Activated CD8-positive, alpha-beta memory T cell treated with anti-CD3 and anti-CD28 coated beads for 48 hours (primary cell): ENCODE measurements at regions not wholly inside any gene's neighbourhood (a gene's known extent, or its start where the extent isn't known, plus 50 kb on each side); places are given as distances from the start of the nearest gene placed in this dataset.
"Not testable (repeated sequence)": the region's sequence is repeated elsewhere in the genome, so short reads cannot be mapped to it uniquely, and the experiment has no call there.

ENCODE experiments used
- DNase-seq, 3 experiments: peaks; one replicate each; pipeline ENCODE4 v3.0.0-alpha.2; 2020; ENCODE audit warnings: low read depth in 2 of 3, low spot score in 2 of 3

DNA sequence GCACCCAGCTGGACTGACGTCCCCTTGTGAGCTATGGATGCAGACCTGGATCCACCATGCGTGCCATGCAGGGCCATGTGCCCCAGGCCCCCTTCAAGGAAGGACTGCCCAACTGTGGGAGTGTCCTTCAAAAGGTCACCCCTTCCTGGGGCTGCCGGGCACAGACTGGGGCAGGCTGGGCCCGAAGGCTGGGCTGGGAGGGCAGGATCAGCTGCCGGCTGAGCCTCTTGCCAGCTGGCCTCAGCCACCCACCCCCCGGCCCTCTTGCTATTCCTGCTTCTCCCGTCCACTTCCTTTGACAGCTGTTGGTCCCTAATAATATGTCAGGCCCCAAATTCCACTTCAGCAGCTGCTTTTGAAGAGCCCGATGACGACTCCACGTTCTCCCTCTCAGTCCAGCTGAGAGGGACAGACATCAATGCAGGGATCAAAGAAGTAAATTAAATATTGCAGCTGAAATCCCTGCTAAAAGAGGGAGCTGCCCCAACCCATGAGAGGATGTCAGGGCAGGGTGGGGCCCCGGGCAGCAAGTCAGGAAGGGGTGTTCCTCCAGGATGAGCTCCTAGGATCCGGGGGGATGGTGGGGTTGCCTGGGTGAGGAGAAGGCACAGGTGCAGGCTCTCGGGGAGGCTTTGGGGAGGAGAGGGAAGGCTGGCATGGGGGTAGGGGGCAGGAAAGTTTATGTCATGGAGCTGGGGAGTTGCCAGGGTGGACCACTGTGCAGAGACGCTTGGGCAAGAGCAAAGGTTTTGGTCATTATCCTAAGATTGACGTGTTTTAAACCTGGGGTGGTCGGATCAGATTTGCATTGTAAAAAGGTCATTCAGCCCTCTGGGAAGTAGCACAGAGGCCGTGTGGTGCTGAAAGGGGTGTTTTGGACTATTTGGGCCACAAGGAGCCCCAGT, 185.0 kb downstream of the ANKRD60 start:
- DNase-seq: no peak

DNA sequence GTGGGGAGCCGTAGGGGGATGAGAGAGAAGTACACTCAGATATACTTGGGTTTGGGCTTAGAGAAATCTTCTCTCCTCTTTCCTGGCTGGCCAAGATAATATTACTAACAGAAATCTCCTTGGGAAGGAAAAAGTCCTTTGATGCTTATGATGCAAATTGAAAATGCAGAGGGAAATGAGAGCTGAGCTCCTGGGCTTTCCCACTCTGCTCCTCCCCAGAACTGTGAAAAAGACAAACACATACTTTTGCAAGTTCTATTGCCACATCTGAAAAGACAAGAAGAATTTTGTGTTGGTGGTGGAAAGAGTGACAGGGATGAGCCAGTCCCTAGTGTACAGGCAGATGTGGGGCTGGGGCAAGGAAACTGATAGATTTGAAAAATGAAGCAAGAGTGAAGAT, 185.9 kb downstream of the ANKRD60 start:
- no peak for DNase-seq

DNA sequence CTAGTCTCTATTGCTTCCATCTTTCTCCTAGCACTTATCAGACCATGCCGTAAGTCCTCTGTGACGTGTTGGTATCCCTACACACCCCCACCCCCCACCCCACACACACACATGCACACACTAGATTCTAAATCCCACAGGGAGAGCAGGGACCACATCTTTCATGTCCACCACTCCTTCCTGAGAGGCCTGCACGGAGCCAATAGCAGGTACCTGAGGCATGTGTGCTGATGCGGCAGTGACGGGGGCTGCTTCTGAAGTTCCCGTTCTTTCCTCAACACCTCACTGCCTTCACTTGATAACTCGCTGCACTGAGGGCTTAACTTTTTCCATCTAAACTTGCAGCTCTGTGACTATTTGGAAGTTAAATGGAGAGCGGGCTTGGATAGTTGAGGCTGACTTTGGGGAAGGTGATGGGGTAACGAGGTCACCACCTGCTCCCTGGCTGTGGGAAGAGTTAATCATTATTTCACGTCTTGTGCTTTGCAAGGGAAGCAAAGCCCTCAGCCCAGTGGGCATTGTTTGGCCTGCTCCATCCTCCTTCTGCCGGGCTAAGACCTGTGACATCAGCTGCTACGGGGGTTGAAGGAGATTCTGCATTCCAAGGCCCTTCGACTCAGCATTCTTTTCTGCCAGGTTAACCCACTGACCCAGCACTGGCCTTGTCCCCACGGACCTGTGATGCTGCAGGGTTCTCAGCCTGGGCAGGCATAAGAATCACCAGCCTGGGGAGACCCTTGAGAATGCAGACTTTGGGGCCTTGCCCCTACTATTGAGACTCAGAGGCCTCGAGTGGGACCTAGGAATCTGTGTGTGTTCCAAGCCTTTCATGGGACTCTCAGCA, 187.8 kb downstream of the ANKRD60 start:
- no peak for DNase-seq

DNA sequence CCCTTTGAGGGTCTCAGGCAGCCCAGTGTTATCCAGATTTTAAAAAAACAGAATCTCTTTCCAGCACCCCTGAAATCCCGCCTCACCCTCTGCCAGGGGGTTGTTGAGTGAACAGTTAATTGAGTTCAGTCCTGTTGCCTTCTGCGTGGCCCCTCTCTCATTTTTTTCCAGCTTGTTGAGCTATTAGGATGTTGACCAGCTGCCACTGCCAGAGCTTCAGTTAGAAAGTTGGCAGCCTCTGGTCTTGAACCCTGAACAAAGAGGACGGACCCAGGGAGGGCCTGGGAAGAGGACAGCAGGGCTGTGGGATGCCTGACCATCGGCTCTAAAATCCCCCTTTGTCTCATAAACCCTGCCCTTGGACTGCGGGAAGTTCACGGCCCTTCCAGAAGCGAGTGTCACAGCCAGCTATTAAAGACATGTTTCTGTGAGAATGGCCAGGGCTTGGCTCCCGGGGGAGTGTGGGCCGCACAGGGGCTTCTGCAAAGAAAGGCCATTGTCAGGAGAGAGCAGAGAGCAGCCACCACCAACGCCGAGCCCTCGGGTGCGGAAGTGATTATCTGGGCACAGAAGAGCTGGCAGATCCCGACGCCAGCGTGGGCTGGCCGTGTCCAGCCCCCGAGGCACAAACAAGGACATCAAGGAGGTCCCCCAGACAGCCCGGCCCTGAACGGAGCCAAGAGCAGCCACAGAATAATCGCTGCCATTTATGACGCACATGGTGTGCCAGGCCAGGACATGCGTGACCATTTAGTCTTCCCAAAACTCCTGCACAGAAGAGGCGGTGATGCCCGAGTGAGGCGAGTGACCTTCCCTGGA, 189.0 kb downstream of the ANKRD60 start:
- DNase-seq: no peak

DNA sequence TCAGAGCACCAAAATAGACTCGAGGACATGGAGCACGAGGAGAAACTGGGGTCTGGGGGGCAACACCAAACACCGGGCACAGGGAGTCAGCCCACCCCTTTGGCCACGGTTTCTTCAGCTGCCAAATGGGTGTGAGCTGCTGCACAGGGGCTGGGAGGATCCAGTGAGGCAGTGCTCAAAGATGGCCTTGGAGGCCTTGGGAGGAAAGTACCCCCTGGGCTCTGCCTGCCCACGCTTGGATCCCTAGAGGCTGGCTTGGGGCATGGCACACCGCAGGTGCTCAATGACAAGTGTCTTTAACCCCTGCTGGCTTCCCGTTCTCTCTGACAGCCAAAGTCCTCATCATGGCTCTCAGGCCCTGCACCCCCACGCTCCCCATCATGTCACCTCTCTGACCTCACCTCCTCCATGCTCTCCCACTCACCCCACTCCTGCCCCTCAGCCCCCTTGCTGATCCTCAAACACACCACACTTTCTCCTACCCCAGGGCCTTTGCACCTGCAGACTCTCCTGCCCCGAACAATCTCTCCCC, 190.3 kb downstream of the ANKRD60 start:
- DNase-seq: no peak

DNA sequence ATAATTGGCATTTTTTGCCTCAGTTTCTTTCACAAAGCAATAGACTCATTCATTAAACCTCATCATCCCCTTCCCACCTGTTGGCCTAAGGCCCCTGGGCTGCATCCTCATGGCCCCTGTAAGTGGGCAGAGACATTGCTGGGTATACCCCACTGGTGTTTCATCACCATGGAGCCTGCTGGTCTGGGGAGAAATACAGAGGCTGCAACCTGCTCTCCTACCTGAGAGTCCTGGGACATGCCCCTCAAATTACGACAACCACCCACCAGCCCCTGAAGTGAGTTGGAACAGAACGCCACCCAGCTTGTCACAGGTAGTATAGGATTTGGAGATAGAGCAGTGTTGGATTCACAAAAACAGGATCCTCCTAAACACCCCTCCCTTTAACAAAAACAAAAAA, 190.8 kb downstream of the ANKRD60 start:
- no peak for DNase-seq

DNA sequence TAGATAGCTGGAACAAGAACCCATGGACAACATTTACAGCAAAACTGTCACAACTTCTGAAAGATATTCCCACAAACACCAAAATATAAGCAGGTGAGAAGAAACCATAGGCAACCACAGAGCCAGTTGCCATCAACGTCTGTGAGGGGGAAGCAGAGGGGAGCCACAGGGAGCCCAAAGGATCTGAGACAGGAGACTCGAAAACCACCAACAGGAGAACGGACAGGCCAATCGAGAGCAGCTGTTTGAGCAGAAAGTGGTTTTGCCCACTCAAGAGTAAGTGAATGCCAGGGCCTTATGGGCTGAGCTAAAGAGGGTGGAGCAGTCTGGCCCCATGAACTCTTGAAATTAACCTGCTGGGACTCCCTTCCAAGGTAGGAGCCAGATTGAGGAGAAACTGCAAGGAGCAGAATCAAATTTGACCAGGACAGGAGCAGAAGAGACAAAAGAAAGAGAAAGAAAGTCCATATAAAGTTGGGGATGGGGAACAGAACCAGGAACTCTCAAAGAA, 195.4 kb downstream of the ANKRD60 start:
- DNase-seq: no peak

DNA sequence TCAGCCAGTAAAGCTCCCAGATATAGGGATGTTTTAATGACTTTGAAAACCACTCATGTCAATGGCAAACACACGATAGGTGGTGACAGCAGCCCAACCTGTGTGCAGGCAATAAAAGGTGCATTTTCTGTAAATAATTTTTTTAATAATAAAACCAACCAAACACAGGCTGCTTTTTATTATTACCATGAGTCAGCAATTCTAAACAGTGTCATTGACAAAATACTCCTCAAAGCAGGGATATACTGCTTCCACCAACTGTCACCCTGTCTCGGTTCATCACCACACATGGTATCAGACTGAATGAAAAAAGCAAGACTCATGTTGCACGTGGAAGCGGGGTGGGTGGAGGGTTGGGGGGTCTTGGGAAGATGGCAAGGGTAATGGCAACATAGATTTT, 195.9 kb downstream of the ANKRD60 start:
- no peak for DNase-seq

DNA sequence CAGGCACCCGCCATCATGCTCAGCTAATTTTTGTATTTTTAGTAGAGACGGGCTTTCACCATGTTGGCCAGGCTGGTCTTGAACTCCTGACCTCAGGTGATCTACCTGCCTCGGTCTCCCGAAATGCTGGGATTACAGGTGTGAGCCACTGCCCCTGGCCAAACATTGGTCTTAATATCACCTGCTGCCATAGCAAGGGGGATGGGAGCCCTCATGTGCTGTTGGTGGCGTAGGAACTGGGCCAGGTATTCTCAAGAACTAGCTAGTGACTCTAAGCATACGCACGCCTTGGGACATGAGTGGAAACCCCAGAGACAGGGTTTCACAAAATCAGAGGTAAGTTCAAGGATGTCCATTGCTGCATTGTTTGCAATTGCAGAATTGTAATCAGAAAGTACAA, 197.1 kb downstream of the ANKRD60 start:
- not testable (repeated sequence) for DNase-seq

DNA sequence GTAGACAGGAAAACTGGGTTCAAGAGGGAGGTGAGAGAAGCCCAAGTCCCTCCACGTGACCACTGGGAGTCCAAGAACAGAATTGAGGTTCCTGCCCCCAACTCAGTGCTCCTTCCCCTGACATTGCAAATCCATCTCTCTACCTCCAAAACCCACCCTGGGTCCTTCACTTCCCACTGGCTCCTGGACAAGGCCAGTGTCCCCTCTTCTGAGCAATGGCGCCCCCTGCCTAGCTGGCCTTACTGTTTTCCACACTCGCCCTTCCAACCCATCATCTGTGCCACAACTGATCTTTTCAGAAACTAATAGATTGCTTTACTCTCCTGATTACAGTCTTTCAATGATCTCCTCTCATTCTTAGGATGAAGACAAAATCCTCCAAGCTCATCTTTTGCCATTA, 200.3 kb downstream of the ANKRD60 start:
- DNase-seq: no peak

DNA sequence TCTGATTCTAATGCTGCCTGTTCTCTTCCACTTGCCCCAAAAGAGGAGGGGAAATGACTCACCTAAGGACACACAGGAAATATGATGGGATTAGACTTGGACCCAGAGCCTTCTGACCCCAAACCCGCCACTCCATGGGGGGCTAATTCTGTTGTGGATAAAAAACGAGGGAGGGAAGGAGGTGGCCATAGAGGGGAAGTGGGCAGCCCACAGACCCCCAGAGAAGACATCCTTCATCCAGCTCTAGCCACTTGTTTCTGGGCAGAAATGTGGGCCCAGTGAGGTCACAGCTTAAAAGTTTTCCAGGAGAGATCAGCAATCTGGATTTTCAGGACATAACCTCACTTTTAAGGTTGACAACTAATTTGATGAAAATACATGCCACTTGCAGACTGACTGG, 202.1 kb downstream of the ANKRD60 start:
- no peak for DNase-seq

DNA sequence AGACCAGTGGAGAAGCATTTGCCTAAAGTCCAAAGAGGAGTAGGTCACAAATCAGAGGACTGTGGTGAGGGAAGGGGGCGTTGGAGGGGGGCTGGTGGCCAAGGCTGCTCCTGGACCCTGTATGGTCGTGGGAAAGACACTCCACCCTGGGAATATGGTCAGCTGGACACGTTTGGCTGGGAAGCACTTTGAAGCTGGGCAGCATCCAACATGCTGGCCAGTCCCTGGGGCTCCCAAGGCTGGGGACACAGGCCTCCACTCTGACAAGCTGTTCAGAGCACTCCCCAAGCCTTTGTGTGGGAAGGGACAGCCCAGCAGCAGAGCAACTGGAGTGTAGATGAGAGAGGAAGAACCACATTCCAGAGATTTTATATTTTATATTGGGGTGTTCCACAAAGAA, 203.2 kb downstream of the ANKRD60 start:
- DNase-seq: no peak

DNA sequence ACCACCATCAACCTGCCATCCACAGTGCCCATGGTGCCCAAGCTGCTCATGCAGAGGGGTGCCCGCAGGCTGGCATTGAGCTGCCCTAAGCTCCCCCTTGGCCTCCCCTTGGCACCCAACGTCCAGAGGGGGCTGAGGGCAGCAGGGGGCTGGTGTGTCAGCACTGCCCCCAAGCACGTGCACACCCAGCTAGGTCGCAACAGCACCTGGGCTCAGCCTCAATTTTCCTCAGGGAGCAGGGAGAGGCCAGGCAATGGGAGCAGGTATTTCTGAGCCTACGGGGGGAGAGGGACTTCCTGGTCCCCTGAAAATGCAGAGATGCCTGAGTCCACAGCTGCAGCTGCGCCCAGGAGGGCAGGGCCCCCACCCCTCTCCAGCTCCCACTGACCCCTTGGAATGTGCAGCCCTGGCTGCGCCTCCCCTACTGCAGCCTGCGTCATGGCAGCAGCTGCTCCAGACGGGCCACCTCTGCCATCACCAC, 204.2 kb downstream of the ANKRD60 start:
- DNase-seq: no peak

DNA sequence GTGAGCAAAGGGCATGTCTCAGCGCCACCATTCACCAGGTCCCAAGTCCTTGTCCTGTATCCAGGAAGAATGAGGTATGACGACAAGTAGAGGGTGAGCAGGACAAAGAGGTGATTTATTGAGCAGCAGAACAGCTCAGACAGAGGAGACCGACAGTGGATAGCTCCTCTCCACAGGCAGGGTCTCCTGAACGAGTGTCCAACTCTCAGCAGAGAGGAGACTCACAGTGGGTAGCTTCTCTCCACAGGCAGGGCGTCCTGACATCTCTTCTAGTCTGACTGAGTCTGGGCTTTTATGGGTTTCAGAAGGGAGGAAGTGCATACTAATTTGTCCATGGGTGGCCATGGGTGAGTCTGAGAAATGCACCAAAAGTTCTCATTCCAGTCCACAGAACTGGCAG, 204.7 kb downstream of the ANKRD60 start:
- no peak for DNase-seq

DNA sequence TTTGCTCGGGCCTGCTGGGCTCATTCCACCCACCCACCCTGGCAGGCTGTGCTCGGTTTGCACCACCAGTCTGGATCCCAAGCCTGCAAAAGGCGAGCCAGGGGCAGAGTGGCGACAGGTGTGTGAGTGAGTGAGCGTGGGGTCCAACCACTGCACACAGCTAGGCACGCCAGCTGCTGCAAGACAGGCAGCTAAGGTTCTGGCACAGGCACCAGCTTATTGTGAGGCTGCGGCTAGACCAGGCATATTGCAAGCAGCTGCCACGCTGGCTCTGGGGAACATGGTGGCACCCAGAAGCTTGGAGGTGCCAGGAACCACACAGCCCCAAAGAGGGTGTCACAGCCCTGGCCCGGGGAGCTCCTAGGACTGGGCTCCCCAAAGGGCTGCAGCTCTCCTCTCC, 205.1 kb downstream of the ANKRD60 start:
- DNase-seq: no peak

DNA sequence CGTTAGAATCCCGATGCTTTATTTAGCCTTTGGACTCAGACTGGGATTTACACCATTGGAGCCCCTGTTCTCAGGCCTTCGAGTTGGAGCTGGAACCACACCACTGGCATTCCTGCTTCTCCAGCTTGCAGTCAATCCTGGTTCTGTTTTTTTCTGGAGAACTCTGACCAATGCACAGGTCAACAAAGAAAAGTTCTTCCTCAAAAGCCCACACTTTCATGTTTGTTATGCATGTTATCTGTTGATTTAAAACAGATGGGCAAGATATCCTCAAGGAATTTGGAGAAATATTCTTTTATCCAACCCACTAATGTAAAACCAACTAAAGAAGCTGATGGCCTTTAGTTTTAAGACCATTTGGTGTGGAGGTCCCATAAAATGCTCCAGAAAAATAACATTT, 205.7 kb downstream of the ANKRD60 start:
- no peak for DNase-seq

DNA sequence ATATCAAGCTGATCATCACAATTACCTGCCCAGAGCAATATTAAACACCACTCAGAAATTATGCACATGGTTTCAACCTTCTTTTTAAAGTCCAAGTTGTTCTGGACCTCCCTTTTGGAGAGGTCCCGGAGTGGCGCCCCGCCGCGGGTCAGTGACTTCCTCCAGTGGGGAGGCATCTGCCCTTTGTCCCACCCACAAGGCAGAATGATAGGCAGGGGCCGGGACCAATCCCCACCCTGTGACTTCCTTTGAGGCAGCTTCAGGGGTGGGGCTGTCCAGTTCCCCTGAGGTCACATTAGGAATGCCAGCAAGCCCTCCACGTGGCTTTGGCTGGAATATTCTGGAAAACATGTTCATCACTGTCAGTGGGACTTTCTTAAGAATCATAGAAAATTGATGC, 207.0 kb downstream of the ANKRD60 start:
- no peak for DNase-seq

DNA sequence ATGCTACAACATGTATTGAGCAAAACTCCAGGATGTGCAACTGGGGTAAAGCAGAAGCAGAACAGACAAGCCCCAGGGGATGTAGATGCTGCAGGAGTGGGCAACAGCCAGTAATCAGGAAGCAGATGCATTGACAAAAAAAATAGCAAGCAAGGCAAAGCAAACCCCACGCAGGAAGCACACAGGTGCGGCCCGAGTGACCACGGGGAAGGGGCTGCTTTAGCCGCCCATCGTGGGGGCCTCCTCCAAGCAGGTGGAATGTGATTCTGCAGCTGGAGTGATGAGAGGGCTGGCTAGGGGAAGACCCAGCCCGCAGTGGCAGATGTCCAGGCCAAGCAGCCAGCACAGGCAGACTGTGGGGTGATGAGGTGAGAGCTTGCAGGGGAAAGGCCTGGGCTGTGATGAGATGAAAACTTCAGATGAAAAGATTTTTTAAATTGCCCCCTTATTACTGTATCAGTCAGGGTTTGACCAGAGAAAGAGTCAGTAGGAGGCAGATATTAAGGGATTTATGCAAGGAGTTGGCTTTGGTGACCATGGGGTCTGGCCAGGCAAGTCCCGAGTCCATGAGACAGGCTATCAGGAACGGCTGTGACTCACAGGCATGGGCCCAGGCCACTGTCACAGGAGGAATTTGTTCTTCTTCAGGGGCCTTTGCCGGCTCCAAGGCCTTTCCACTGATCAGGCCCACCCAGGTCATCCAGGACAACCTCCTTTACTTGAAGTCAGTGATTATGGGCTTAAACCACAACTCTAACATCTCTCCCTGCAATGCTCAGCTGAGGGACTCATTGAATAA, 207.6 kb downstream of the ANKRD60 start:
- DNase-seq: no peak

DNA sequence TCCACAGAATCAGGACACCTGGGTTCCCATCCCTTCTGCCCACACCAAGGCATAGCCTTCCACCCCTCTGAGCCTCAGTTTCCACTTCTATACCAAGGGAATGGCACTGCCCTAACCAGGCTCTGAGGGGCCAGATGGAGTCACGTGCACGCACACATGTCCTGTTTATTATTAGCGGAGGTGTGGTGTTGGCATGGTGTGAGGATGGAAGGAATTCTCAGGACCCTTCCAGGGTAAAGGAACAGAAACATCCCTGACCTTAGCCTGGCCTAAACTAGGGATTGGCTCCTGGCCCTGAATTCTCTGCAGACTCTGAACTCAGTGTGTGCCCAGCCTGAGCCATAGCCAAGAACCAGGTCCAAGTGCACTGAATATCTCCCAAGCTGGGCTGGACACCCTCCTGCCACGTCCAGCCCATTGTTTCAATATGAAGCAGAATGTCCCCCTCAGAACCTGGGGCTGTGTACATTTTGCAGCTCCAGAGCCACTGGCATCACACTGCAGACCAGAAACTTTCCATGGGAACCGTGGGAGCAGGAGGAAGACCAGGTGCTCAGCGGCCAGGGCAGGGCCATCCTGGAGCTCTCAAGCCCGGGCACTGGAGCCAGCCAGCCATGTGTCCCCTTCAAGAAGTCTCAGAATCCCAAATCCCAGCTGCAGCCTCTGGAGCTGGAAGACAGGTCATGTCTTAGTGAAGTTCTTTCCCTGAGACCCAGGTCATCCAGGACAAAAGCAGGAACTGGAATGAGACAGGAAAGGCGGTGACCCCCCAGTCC, 208.4 kb downstream of the ANKRD60 start:
- no peak for DNase-seq
